ENCODE measurements at regions not wholly inside any gene's neighbourhood (a gene's known extent, or its start where the extent isn't known, plus 50 kb on each side); places are given as distances from the start of the nearest gene placed in this dataset.

GRCh38 chr18:39359636-39360035 is 1794.0 kb upstream of the CELF4 start:
- ChIA-PET POLR2A (no interaction called here), CTCF (no interaction called here)
- Mint-ChIP-seq H3K4me1 (no peaks in the 10 kb centered on the region), H3K27me3 (no peaks in the 10 kb centered on the region), H3K36me3 (no peaks in the 10 kb centered on the region), H3K9me3 (peaks cover 2 to 15% (median 7%) of the 10 kb centered on the region in 5 donors), H3K4me3 (no peak overlapping the region), H3K27ac (no peak overlapping the region)
- Histone ChIP-seq H3K27ac (ENCODE audit: low read depth, low read length) (no peak overlapping the region), H3K9me3 (ENCODE audit: low read length) (no peaks in the 10 kb centered on the region), H3K27me3 (ENCODE audit: insufficient read depth, low read length, poor library complexity, severe bottlenecking) (no peaks in the 10 kb centered on the region), H3K4me1 (ENCODE audit: insufficient read depth, low read length) (no peaks in the 10 kb centered on the region), H3K4me3 (ENCODE audit: low read length) (no peak overlapping the region), H3K36me3 (ENCODE audit: insufficient read depth, low read length) (no peaks in the 10 kb centered on the region)
- no peak for DNase-seq

GRCh38 chr18:39350945-39351344 is 1785.3 kb upstream of the CELF4 start:
- CTCF ChIA-PET: no interaction called here
- H3K27ac Mint-ChIP-seq: no peak overlapping the region
- POLR2A ChIA-PET: no interaction called here

GRCh38 chr18:39349801-39350200 is 1784.2 kb upstream of the CELF4 start:
- H3K9me3 Mint-ChIP-seq: peaks cover 4 to 22% (median 7%) of the 10 kb centered on the region in 5 donors
- H3K27me3 Mint-ChIP-seq: no peaks in the 10 kb centered on the region
- H3K27ac Mint-ChIP-seq: no peak overlapping the region
- no peaks in the 10 kb centered on the region for H3K36me3 Mint-ChIP-seq
- H3K4me1 ChIP-seq (ENCODE audit: insufficient read depth, low read length): no peaks in the 10 kb centered on the region
- H3K27me3 ChIP-seq (ENCODE audit: insufficient read depth, low read length, poor library complexity, severe bottlenecking): no peaks in the 10 kb centered on the region
- no peak for DNase-seq
- H3K4me3 Mint-ChIP-seq: no peak overlapping the region
- CTCF ChIA-PET: no interaction called here
- no peaks in the 10 kb centered on the region for H3K9me3 ChIP-seq (ENCODE audit: low read length)
- H3K36me3 ChIP-seq (ENCODE audit: insufficient read depth, low read length): no peaks in the 10 kb centered on the region
- H3K4me1 Mint-ChIP-seq: no peaks in the 10 kb centered on the region
- POLR2A ChIA-PET: no interaction called here
- no peak overlapping the region for H3K27ac ChIP-seq (ENCODE audit: low read depth, low read length)
- no peak overlapping the region for H3K4me3 ChIP-seq (ENCODE audit: low read length)

More at GRCh38 chr18:39350945-39351344, 1785.3 kb upstream of the CELF4 start:
- Mint-ChIP-seq H3K4me3 (no peak overlapping the region), H3K4me1 (no peaks in the 10 kb centered on the region), H3K27me3 (no peaks in the 10 kb centered on the region), H3K36me3 (no peaks in the 10 kb centered on the region), H3K9me3 (peaks cover 4 to 24% (median 7%) of the 10 kb centered on the region in 5 donors)
- H3K27me3 ChIP-seq (ENCODE audit: insufficient read depth, low read length, poor library complexity, severe bottlenecking): no peaks in the 10 kb centered on the region
- no peak overlapping the region for H3K27ac ChIP-seq (ENCODE audit: low read depth, low read length)
- H3K4me3 ChIP-seq (ENCODE audit: low read length): no peak overlapping the region
- no peaks in the 10 kb centered on the region for H3K9me3 ChIP-seq (ENCODE audit: low read length)
- H3K4me1 ChIP-seq (ENCODE audit: insufficient read depth, low read length): no peaks in the 10 kb centered on the region
- no peak for DNase-seq
- H3K36me3 ChIP-seq (ENCODE audit: insufficient read depth, low read length): no peaks in the 10 kb centered on the region

GRCh38 chr18:39348757-39349156 is 1783.2 kb upstream of the CELF4 start:
- no peaks in the 10 kb centered on the region for H3K27me3 Mint-ChIP-seq
- Histone ChIP-seq H3K4me3 (ENCODE audit: low read length) (no peak overlapping the region), H3K27me3 (ENCODE audit: insufficient read depth, low read length, poor library complexity, severe bottlenecking) (no peaks in the 10 kb centered on the region), H3K9me3 (ENCODE audit: low read length) (no peaks in the 10 kb centered on the region), H3K4me1 (ENCODE audit: insufficient read depth, low read length) (no peaks in the 10 kb centered on the region), H3K36me3 (ENCODE audit: insufficient read depth, low read length) (no peaks in the 10 kb centered on the region), H3K27ac (ENCODE audit: low read depth, low read length) (no peak overlapping the region)
- no peaks in the 10 kb centered on the region for H3K36me3 Mint-ChIP-seq
- DNase-seq: no peak
- CTCF ChIA-PET: no interaction called here
- peaks cover 4 to 25% (median 11%) of the 10 kb centered on the region in 5 donors for H3K9me3 Mint-ChIP-seq
- no peak overlapping the region for H3K4me3 Mint-ChIP-seq
- POLR2A ChIA-PET: no interaction called here
- no peak overlapping the region for H3K27ac Mint-ChIP-seq
- H3K4me1 Mint-ChIP-seq: no peaks in the 10 kb centered on the region

GRCh38 chr18:39347701-39348100 is 1782.1 kb upstream of the CELF4 start:
- Mint-ChIP-seq H3K4me1 (no peaks in the 10 kb centered on the region), H3K27ac (no peak overlapping the region), H3K4me3 (no peak overlapping the region), H3K27me3 (no peaks in the 10 kb centered on the region), H3K36me3 (no peaks in the 10 kb centered on the region), H3K9me3 (peaks cover 2 to 28% (median 17%) of the 10 kb centered on the region in 5 donors)
- Histone ChIP-seq H3K9me3 (ENCODE audit: low read length) (no peaks in the 10 kb centered on the region), H3K36me3 (ENCODE audit: insufficient read depth, low read length) (no peaks in the 10 kb centered on the region), H3K27ac (ENCODE audit: low read depth, low read length) (no peak overlapping the region), H3K27me3 (ENCODE audit: insufficient read depth, low read length, poor library complexity, severe bottlenecking) (no peaks in the 10 kb centered on the region), H3K4me1 (ENCODE audit: insufficient read depth, low read length) (no peaks in the 10 kb centered on the region), H3K4me3 (ENCODE audit: low read length) (no peak overlapping the region)
- no peak for DNase-seq
- CTCF ChIA-PET: no interaction called here
- POLR2A ChIA-PET: no interaction called here

- ChIA-PET CTCF (no interaction called here), POLR2A (no interaction called here)
- Histone ChIP-seq H3K27me3 (ENCODE audit: insufficient read depth, low read length, poor library complexity, severe bottlenecking) (no peaks in the 10 kb centered on the region), H3K4me3 (ENCODE audit: low read length) (no peak overlapping the region), H3K36me3 (ENCODE audit: insufficient read depth, low read length) (no peaks in the 10 kb centered on the region), H3K27ac (ENCODE audit: low read depth, low read length) (no peak overlapping the region), H3K4me1 (ENCODE audit: insufficient read depth, low read length) (no peaks in the 10 kb centered on the region), H3K9me3 (ENCODE audit: low read length) (no peaks in the 10 kb centered on the region)
- Mint-ChIP-seq H3K4me1 (no peaks in the 10 kb centered on the region), H3K9me3 (peaks cover 5 to 34% (median 21%) of the 10 kb centered on the region in 5 donors), H3K36me3 (no peaks in the 10 kb centered on the region), H3K27ac (no peak overlapping the region), H3K27me3 (no peaks in the 10 kb centered on the region), H3K4me3 (no peak overlapping the region)
- no peak for DNase-seq
Measured at GRCh38 chr18:39346916-39347315, 1781.3 kb upstream of the CELF4 start.

- no peak overlapping the region for H3K4me3 Mint-ChIP-seq
- no peak for DNase-seq
Measured at GRCh38 chr18:39345321-39345720, 1779.7 kb upstream of the CELF4 start.

GRCh38 chr18:39344487-39344886 is 1778.9 kb upstream of the CELF4 start:
- ChIA-PET CTCF (no interaction called here), POLR2A (no interaction called here)
- no peaks in the 10 kb centered on the region for H3K27me3 ChIP-seq (ENCODE audit: insufficient read depth, low read length, poor library complexity, severe bottlenecking)
- Mint-ChIP-seq H3K27ac (no peak overlapping the region), H3K4me1 (no peaks in the 10 kb centered on the region), H3K4me3 (no peak overlapping the region), H3K27me3 (no peaks in the 10 kb centered on the region), H3K36me3 (no peaks in the 10 kb centered on the region), H3K9me3 (peaks cover 5 to 29% (median 18%) of the 10 kb centered on the region in 5 donors)
- no peaks in the 10 kb centered on the region for H3K4me1 ChIP-seq (ENCODE audit: insufficient read depth, low read length)
- DNase-seq: no peak
- H3K36me3 ChIP-seq (ENCODE audit: insufficient read depth, low read length): no peaks in the 10 kb centered on the region
- no peaks in the 10 kb centered on the region for H3K9me3 ChIP-seq (ENCODE audit: low read length)
- no peak overlapping the region for H3K4me3 ChIP-seq (ENCODE audit: low read length)
- no peak overlapping the region for H3K27ac ChIP-seq (ENCODE audit: low read depth, low read length)

More at GRCh38 chr18:39345321-39345720, 1779.7 kb upstream of the CELF4 start:
- Mint-ChIP-seq H3K9me3 (peaks cover 5 to 34% (median 16%) of the 10 kb centered on the region in 5 donors), H3K27me3 (no peaks in the 10 kb centered on the region), H3K4me1 (no peaks in the 10 kb centered on the region), H3K36me3 (no peaks in the 10 kb centered on the region), H3K27ac (no peak overlapping the region)
- no peaks in the 10 kb centered on the region for H3K4me1 ChIP-seq (ENCODE audit: insufficient read depth, low read length)
- H3K36me3 ChIP-seq (ENCODE audit: insufficient read depth, low read length): no peaks in the 10 kb centered on the region
- no peak overlapping the region for H3K4me3 ChIP-seq (ENCODE audit: low read length)
- CTCF ChIA-PET: no interaction called here
- H3K9me3 ChIP-seq (ENCODE audit: low read length): no peaks in the 10 kb centered on the region
- H3K27me3 ChIP-seq (ENCODE audit: insufficient read depth, low read length, poor library complexity, severe bottlenecking): no peaks in the 10 kb centered on the region
- POLR2A ChIA-PET: no interaction called here
- H3K27ac ChIP-seq (ENCODE audit: low read depth, low read length): no peak overlapping the region

- H3K9me3 Mint-ChIP-seq: peaks cover 9 to 35% (median 21%) of the 10 kb centered on the region in 5 donors
- H3K27ac Mint-ChIP-seq: no peak overlapping the region
- Histone ChIP-seq H3K36me3 (ENCODE audit: insufficient read depth, low read length) (no peaks in the 10 kb centered on the region), H3K27ac (ENCODE audit: low read depth, low read length) (no peak overlapping the region), H3K27me3 (ENCODE audit: insufficient read depth, low read length, poor library complexity, severe bottlenecking) (no peaks in the 10 kb centered on the region), H3K4me3 (ENCODE audit: low read length) (no peak overlapping the region), H3K9me3 (ENCODE audit: low read length) (no peaks in the 10 kb centered on the region), H3K4me1 (ENCODE audit: insufficient read depth, low read length) (no peaks in the 10 kb centered on the region)
- no peaks in the 10 kb centered on the region for H3K36me3 Mint-ChIP-seq
- DNase-seq: no peak
- ChIA-PET CTCF (no interaction called here), POLR2A (no interaction called here)
- no peaks in the 10 kb centered on the region for H3K4me1 Mint-ChIP-seq
- no peaks in the 10 kb centered on the region for H3K27me3 Mint-ChIP-seq
- H3K4me3 Mint-ChIP-seq: no peak overlapping the region
Measured at GRCh38 chr18:39341129-39341528, 1775.5 kb upstream of the CELF4 start.

Data from CD8-positive, alpha-beta memory T cell (primary cell).